ENCODE measurements at regions not wholly inside any gene's neighbourhood (a gene's known extent, or its start where the extent isn't known, plus 50 kb on each side); places are given as distances from the start of the nearest gene placed in this dataset.

DNA sequence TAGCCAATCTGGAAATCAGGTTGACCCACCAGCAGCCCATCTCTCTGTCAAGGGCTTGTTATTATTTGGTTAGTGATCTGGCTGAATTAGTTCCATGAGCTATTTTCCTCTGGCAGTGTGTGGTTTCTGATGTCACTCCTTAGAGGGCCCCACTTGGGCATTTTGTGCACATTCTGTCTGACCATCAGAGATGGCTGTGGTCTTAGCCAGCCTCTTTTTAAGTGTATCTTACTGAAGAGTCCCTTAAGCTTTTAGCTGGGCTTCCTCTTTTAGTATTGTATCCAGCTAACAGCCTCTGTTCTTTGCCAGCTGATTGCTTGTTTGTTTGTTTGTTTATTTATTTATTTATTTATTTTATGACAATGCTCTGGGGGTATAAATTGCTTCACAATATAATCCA, 951.1 kb upstream of the CNTNAP5 start:
- DNase-seq: no peak

DNA sequence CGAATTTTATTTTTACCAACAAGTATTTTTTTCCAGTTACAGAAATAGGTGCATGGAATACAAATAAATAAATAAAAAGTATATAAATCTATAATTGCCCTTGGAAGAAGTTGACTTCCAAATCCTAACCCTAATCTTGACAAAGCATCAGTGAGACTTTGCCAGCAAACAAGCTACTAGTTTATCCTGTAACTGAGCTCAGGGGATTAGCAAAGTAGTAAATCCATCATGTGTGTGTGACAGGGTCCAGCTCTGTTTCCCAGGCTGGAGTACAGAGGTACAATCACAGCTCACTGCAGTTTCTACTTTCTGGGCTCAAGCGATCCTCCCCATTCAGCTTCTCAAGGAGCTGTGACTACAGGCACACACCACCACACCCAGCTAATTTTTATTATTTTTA, 948.0 kb upstream of the CNTNAP5 start:
- no peak for DNase-seq

DNA sequence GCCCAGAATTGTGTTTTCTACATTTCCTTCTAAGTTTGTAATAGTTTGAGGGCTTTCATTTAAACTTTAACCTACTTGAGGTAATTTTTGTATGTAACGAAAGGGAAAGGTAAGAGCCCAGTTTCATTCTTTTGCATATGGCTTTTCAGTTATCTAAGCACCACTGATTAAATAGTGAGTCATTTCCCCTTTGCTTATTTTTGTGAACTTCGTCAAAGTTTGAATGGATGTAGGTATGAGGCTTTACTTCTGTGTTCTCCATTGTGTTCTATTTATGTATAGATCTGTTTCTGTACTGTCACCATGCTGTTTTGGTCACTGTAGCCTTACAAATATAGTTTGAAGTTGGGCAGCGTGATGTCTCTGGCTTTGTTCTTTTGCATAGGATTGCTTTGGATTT, 944.8 kb upstream of the CNTNAP5 start:
- no peak for DNase-seq

DNA sequence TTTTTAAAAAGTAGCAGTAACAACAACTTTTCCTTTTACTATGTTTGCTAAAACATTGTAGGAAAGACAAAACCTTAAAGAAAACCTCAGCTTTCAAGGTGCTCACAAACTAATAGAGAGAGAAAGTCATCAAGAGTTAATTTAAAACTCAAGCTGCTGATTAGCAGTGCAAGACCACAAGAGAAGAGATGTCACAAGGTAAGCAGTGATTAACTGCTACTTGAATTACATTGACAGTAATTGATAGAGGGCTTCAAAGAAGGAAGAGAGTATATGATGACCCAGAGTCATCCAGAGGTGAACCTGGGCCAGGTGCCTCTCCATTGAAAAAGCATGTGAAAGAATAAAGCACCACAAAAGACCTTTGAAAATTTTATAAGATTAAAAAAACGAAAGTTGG, 939.6 kb upstream of the CNTNAP5 start:
- no peak for DNase-seq

DNA sequence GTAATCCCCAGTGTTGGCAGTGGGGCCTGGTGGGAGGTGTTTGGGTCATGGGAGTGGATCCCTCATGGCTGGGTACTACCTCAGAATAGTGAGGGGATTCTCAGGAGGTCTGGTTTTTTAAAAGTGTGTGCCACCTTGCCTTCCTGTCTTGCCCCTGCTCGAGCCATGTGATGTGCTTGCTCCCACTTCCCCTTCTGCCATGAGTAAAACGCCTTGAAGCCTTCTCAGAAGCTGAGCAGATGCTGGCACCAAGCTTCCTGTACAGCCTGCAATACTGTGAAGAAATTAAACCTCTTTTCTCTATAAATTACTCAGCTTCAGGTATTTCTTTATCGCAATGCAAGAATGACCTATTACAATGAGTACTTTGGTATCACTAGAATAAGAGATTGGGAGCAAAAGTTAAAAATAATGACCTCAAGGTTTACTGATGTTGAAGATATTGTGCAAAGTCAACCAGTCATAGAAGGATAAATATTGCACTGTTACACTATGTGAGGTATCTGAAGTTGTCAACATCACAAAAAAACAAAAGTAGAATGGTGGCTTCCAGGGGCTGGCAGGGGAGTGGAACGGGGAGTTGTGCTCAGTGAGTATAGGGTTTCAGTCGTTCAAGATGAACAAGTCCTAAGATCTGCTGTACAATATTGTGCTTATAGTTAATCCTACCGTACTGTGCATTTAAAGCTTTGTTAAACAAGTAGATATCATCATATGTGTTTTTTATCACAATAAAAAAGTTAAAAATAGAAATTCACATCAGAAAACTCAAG, 938.3 kb upstream of the CNTNAP5 start:
- DNase-seq: no peak

DNA sequence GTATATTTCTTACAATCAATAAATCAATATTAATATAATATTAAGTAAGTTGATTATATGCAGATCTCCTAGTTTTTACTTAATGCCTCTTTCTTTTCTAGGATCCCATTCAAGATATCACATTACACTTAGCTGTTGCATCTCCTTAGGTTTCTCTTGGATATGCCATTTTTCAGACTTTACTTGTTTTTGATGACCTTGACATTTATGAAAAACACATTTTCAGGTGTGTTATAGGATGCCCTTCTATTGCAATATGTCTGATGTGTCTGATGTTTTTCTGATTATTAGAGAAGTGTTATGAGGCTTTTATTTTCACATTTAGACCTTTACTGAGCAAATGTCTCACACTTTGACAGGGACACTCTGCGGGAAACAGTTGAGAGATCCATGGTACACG, 933.6 kb upstream of the CNTNAP5 start:
- no peak for DNase-seq

DNA sequence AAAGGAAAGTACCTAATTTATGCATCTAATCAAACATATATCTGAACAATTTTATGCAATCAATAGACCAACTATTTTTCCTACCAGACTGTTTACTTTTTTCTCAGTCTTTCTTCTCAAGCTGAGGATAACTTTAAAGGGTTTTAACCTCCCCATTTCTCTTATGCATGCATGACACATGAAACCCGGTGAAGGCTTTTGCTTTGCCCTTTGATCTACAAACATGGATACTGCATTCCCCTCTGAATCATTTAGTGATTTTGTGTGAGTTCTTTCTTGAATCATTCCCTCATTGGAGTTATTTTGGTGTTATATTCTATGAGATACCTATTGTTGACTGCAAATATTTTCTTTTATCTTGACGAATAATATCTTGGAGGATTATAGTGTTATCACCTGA, 931.9 kb upstream of the CNTNAP5 start:
- DNase-seq: no peak

DNA sequence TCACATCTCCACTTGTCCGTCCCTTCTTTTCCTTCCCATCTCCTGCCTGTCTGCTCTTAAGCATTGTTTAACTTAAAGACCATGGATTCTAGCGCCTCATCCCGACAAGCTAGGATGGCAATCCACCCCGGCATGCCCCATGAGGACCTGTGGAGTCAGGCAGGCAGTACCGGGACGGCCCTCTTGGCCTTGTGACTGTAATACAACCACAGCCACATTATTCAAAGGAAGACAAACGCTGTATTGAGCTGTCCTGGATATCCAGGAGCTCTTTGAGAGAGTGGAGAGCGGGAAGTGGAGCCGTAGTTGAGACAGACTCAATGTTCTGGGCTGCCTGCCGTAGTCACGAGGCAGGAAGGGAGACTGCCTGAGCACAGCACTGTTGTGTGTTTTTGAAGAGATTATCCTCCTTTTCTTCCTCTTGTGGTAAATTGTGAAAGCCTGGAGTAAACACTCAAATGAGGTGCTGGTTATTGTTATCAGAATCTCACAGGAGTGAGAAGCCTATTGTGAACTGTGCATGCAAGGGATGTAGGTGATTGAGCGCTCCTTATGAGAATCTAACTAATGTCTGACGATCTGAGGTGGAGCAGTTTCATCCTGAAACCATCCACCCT, 929.8 kb upstream of the CNTNAP5 start:
- DNase-seq: no peak

DNA sequence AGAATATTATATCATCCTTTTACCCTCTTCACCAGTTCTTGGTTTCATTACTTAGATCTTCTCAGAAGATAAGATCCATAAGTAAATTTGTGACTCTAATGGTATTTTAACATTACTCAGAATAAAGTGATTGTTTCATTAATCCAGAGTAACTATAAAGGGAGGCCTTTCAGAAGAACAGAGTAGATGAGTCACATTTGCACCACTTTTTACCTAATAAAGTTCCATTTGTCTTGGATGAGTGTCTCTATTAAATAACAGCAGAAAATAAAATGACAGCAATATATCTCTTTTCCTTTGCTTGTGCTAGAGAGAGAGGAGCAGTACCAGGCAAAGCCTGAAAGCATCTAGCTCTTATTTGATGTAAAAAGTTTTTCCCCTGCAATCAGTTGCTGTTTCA, 926.5 kb upstream of the CNTNAP5 start:
- no peak for DNase-seq

DNA sequence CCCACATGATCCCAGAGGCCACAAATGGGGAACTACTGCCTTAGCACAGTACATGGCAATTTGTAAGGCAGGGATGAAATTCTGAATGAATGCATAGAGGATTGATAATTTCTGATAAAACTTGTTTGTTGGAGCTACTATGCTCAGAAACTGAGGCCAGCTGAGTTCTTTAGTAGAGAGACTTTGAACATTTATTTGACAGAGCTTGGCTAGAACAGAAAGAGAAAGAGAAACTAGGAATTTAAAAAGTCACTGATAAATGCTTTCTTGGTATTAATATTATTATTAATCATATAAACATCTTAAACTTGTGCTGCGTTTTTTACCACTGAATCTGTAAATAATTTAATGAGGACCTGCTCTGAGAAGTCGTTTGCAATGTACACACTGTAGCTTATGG, 923.7 kb upstream of the CNTNAP5 start:
- no peak for DNase-seq

DNA sequence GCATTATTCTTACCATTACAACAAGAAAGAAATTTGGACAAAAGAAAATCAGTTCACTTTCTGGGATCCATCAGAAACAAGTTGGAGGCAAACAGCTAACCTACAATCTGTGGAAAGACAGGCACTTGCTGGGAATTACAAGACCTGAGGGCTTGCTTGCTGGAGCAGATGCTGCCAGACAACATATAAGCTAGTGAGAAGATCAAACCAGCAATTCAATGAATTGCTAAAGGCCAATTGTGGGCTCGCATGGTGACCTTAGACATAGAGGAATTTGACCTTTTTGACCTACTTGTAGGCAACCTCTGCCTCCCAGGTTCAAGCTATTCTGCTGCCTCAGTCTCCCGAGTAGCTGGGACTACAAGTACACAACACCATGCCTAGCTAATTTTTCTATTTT, 921.2 kb upstream of the CNTNAP5 start:
- DNase-seq: no peak

DNA sequence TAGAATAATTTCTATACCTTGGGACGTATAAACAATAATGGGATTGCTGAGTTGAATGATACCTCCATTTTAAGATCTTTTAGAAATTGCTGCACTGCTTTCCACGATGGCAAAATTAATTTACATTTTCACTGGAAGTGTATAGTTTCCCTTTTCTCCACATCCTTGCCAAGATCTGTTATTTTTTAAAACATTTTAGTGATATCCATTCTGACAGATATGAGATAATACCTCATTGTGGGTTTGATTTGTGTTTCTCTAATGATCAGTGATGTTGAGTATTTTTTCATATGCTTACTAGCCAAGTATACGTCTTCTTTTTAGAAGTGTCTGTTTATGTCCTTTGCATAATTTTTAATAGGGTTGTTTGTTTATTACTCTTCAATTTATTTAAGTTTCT, 908.5 kb upstream of the CNTNAP5 start:
- DNase-seq: no peak

DNA sequence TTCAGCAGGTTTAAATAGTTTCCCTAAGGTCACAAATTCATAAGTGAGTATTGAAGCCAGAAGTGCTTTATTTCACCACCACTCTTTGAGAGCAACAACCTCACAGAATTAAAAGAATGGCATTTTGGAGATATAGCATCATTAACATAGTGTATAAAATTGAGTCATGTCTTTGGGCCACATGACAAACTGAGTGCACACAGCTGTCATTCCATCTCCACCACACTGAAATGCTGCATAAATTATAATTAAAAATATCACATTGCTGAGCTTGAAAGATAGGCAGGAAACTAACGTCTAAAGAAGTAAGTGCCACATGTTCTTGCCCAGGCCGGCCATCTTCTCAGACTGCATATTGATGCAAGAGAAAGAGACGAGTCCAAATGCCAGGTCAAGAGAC, 897.9 kb upstream of the CNTNAP5 start:
- DNase-seq: no peak

DNA sequence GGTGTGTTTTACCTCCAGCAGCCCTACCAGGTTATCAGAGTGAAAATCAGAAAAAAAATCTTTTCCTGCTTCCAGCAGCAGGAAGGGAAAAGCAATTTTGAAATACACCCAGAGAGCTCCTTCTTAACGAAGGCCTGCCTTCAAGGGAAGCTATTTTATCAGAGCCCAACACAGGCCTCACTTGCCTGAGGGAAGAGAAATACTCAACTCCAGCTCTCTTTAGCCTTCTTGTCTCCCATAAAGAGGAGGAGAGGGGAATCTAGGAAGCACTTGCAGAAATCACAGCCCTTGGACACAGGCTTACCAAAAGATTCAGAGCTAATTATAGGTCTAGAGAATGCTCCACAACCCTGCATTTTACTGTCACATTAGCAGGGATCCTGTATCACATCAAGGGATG, 896.1 kb upstream of the CNTNAP5 start:
- no peak for DNase-seq

DNA sequence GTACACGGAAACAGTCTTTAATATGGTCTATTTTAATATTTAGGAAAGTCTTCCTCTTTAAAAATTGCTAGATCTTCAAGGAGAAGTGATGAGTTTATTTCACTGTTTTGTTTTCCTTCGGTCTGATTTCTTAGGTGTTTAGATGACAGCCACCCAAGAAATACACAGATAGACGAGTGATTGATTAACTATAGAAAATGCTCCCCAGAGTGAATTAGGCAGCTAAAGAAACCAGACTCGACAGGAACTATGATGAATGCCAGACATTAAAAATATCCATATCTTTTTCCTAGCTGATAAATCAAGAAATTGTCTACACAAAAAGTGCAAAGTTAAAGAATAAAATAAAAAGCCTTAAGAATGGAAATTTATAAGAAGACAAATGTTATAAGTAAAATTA, 888.7 kb upstream of the CNTNAP5 start:
- DNase-seq: no peak

DNA sequence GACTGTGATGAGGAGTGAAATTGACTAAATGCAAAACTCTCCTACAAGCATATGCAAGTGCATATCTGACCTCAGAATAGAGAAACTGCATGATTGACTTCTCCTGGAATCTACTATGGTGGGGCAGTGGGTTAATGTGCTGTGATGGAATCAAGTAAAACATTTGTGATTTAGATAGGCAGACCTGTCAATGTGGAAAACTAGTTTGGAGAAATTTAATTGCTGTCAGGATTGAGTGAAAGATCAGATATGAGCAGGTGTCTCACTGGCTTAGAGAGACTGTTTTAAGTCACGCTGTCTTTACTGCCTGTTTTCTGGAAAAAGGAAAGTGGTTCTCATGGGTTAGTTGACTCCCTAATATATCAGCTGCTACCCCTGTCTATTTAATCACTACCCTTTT, 881.0 kb upstream of the CNTNAP5 start:
- DNase-seq: no peak

DNA sequence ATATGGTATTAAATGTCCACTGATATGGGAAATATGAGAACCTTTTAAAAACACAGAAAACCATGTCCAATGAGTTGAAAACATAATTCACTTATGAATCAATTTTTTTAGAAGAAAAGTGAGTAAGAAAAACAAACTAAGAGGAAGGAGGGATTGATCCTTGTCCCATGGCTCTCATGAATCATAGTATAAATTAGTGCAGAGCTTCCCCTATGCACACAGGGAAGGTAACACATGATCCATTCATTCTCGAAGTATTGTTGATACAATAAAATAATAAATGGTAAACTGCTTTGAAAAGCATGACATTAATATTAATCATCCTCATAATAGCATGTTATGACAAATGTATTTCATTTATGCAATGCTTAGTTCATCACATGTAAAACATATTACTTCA, 872.0 kb upstream of the CNTNAP5 start:
- no peak for DNase-seq

DNA sequence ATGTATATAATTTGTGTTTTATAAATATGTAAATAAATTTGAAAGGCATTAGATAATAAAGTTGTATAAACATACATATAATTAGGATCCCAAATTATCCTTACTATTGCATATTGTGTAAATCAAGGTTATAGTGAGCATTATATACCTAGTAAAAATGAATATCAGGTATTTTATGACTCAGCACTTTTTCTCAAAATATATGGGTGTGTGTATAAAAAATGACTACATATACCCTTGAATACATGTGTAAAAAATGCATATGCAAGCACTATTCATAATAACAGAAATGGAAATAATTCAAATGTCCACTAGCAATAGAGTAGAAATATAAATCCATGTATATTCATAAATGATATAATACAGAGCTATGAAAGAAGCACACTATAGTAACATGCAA, 870.9 kb upstream of the CNTNAP5 start:
- DNase-seq: no peak

DNA sequence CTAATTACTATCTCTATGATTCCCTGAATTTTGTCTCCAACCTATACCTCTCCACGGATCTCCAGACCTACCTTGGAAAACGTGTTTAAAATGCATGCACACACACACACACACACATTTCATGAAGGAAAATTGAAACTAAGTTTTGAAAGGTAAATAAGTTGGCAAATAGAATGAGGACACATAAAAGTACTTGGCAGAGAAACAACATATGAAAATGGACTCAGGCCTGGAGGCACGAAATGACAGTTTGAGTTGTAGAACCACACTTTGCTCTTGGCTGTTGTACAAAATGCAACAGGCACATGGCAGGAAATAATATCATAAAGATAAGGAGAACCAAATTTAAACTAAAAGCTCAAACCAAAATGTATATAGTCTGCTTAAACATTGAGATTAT, 868.1 kb upstream of the CNTNAP5 start:
- no peak for DNase-seq

DNA sequence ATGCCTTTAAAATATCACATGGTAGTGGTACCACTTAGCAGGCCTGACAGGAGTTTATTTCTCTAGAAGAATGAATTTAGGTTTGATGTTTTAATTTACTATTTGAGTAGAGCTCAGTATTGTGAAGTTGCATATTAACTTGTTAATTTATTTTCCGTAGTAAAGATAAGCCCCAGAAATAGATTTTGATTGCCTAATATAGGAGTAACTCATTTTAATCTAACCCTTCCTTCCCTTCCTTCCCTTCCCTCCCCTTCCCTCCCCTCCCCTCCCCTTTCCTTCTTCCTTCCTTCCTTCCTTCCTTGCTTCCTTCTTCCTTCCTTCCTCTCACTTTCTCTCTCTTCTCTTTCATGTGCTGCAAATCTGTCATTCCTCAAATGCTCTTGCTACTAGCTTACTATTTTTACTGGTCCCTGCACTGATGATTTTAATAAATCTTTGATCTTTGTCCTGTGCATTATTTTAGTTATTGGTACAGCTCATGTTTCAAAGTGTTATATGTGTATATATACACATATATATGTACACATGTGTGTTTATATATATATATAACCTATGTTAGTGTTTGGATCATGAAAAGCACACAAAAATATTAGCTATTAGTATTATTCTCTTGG, 862.6 kb upstream of the CNTNAP5 start:
- no peak for DNase-seq

DNA sequence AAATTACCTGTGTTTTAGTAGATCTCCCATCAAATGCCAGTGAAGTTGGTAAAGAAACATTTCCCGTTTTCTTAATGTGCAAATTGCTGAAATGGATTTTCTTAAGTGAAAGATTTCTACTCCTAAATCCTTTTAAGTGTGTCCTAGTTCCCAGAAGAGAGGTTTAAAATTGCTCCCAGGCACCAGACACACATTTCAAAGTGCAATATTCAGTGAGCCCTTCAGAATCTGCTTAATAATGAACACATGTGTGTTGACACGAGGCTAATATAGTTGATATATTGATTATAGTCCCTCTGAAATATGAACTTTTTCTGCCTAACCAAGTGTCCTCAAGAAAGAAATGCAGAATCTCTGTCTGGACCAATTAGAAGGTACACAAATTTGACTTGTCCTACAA, 861.7 kb upstream of the CNTNAP5 start:
- no peak for DNase-seq

DNA sequence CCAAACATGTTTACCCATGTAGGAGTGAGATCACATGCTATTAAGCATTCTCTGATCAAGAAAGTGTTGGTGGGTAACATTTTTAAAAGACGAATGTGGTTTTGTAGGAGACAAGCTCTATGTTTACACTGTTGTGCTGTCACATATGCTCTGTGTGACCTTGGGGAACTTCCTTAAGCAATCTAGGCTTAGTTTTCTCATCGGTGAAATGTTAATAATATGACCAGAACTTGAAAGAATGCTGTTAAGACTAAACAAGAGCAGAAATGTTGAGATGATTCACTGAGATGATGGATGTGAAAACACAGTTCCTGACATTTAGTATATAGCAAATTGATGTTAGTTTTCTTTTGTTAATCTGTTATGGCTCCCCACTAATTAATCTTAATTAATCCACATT, 860.9 kb upstream of the CNTNAP5 start:
- DNase-seq: no peak

DNA sequence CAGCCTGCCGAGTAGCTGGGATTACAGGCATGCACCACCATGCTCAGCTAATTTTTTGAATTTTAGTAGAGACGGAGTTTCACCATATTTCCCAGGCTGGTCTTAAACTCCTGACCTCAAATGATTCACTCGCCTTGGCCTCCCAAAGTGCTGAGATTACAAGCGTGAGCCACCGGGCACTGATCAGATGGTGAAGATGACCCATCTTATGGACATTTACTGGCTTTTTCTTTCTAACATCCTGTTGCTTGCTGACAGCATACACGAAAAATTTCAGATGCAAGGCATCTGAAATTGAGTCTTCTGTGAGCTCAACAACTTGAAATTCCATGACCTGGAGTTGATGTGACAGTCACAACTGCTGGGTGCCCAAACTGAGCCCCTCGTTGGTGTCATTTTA, 859.5 kb upstream of the CNTNAP5 start:
- DNase-seq: no peak

DNA sequence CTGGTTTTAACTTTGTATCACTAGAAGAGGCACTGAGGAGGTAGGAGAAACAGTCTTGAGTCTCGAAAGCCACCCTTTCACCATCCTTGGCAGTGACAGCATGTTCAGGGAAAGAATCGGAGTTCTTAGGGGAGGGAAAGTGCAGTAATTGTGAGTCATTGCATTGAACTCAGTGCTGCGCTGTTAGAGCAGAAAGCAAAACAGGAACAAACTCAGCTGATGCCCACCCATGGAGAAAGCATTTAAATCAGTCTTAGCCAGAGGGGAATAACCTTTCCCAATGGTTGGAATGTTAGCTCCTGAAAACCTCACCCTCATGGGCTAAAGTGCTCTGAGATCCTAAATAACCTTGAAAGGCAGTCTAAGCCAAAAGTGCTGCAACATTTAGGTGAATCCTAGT, 845.6 kb upstream of the CNTNAP5 start:
- DNase-seq: no peak

DNA sequence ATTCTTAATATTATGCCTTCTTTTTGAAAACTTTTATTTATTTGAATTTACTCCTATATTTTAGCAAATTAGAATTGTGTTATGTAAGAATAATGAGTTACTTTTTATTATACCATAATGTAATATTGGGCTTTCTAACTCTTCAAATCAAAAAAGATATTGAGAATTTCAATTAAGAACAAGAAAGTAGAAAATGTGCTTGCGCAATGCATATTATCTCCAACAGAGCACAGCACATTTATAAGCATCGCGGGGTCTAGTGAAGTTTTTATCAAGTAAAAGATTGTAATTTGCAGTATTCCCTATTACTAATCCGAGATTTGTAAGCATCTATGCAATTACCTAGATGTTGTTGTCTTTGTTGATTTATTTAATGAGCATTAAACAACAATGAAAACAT, 829.1 kb upstream of the CNTNAP5 start:
- no peak for DNase-seq
